ENCODE measurements at regions not wholly inside any gene's neighbourhood (a gene's known extent, or its start where the extent isn't known, plus 50 kb on each side); places are given as distances from the start of the nearest gene placed in this dataset.

DNA sequence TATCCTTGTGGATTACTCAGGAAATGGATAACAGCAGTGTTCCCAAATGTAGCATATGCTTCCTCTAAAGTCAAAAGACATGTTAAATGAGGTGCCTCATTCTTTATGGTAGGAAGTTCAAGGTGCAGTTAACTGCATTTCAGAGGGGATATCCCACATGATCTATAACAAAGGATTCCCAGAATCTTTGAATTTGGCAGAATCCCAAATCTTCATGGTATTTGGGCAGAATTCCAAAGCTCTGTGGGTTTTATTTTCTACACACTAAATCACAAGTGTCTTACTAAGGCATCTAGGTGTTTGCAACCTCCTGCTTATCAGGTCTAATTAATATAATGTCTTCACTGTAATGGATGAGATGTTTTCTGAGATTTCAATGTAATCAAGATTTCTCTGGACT, 364.3 kb upstream of the MAN1A1 start:
- no TSS peak for BruUV-seq (replicated peaks)
- Histone ChIP-seq H4K20me1 (ENCODE audit: insufficient read depth, low read length) (no peaks in the 10 kb centered on the region), H3K4me1 (ENCODE audit: insufficient read depth, low read length, poor library complexity, severe bottlenecking) (peaks cover 10% of the 10 kb centered on the region), H3K4me2 (ENCODE audit: low read length) (no peak overlapping the region), H3K9me3 (ENCODE audit: low read length) (no peaks in the 10 kb centered on the region), H3K27ac (ENCODE audit: low read depth, low read length, poor library complexity, severe bottlenecking) (no peak overlapping the region), H3K9me2 (ENCODE audit: insufficient read depth, low read length) (no peaks in the 10 kb centered on the region), H3K36me3 (ENCODE audit: insufficient read depth, low read length) (no peaks in the 10 kb centered on the region), H3K79me2 (ENCODE audit: insufficient read depth, low read depth, low read length) (no peaks in the 10 kb centered on the region), H2AFZ (ENCODE audit: low read length) (no peak overlapping the region), H3K4me3 (ENCODE audit: low read depth, low read length, poor library complexity, severe bottlenecking) (no peak overlapping the region)
- ChIA-PET CTCF (ENCODE audit: unreplicated experiment) (no interaction called here), POLR2A (no interaction called here)
- TF ChIP-seq, protein P1, sequence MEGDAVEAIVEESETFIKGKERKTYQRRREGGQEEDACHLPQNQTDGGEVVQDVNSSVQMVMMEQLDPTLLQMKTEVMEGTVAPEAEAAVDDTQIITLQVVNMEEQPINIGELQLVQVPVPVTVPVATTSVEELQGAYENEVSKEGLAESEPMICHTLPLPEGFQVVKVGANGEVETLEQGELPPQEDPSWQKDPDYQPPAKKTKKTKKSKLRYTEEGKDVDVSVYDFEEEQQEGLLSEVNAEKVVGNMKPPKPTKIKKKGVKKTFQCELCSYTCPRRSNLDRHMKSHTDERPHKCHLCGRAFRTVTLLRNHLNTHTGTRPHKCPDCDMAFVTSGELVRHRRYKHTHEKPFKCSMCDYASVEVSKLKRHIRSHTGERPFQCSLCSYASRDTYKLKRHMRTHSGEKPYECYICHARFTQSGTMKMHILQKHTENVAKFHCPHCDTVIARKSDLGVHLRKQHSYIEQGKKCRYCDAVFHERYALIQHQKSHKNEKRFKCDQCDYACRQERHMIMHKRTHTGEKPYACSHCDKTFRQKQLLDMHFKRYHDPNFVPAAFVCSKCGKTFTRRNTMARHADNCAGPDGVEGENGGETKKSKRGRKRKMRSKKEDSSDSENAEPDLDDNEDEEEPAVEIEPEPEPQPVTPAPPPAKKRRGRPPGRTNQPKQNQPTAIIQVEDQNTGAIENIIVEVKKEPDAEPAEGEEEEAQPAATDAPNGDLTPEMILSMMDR (conservative IDR thresholded peaks at IDR 0.05; ENCODE audit: low read length), result no peak
- TF ChIP-seq EZH2phosphoT487 (IDR thresholded peaks at IDR 0.05; ENCODE audit: borderline replicate concordance, low read depth, low read length), result no peak
- intact Hi-C loops (cut with micrococcal nuclease; ENCODE audit: unreplicated experiment), result no loop called here
- no peak for DNase-seq (ENCODE audit: low spot score)

- DNase-seq (ENCODE audit: low spot score), result no peak
- ChIA-PET CTCF (ENCODE audit: unreplicated experiment) (no interaction called here), POLR2A (no interaction called here)
- Histone ChIP-seq H3K9me3 (ENCODE audit: low read length) (no peaks in the 10 kb centered on the region), H3K4me1 (ENCODE audit: insufficient read depth, low read length, poor library complexity, severe bottlenecking) (no peaks in the 10 kb centered on the region), H2AFZ (ENCODE audit: low read length) (no peak overlapping the region), H3K36me3 (ENCODE audit: insufficient read depth, low read length) (no peaks in the 10 kb centered on the region), H3K27ac (ENCODE audit: low read depth, low read length, poor library complexity, severe bottlenecking) (no peak overlapping the region), H3K79me2 (ENCODE audit: insufficient read depth, low read depth, low read length) (no peaks in the 10 kb centered on the region), H3K4me3 (ENCODE audit: low read depth, low read length, poor library complexity, severe bottlenecking) (no peak overlapping the region), H3K9me2 (ENCODE audit: insufficient read depth, low read length) (peaks cover 5% of the 10 kb centered on the region; the same call in 1 of the 2 replicates), H3K4me2 (ENCODE audit: low read length) (no peak overlapping the region), H4K20me1 (ENCODE audit: insufficient read depth, low read length) (no peaks in the 10 kb centered on the region)
- TF ChIP-seq EZH2phosphoT487 (IDR thresholded peaks at IDR 0.05; ENCODE audit: borderline replicate concordance, low read depth, low read length), result no peak
- TF ChIP-seq, protein P1 (conservative IDR thresholded peaks at IDR 0.05; ENCODE audit: low read length), result no peak
- intact Hi-C loops (cut with micrococcal nuclease; ENCODE audit: unreplicated experiment), result no loop called here
- no TSS peak for BruUV-seq (replicated peaks)
Measured at GRCh38 chr6:119686644-119687043, 337.1 kb upstream of the MAN1A1 start.

GRCh38 chr6:119686240-119686639, 336.7 kb upstream of the MAN1A1 start:
- H3K9me2 ChIP-seq (ENCODE audit: insufficient read depth, low read length), result peaks cover 5% of the 10 kb centered on the region; the same call in 1 of the 2 replicates
- POLR2A ChIA-PET, result no interaction called here

More at GRCh38 chr6:119686240-119686639, 336.7 kb upstream of the MAN1A1 start:
- no peaks in the 10 kb centered on the region for H3K79me2 ChIP-seq (ENCODE audit: insufficient read depth, low read depth, low read length)
- no peak overlapping the region for H3K4me2 ChIP-seq (ENCODE audit: low read length)
- no peak overlapping the region for H3K4me3 ChIP-seq (ENCODE audit: low read depth, low read length, poor library complexity, severe bottlenecking)
- no TSS peak for BruUV-seq (replicated peaks)
- H3K4me1 ChIP-seq (ENCODE audit: insufficient read depth, low read length, poor library complexity, severe bottlenecking), result no peaks in the 10 kb centered on the region
- no peak for DNase-seq (ENCODE audit: low spot score)
- CTCF ChIA-PET (ENCODE audit: unreplicated experiment), result no interaction called here
- intact Hi-C loops (cut with micrococcal nuclease; ENCODE audit: unreplicated experiment), result no loop called here
- no peak overlapping the region for H3K27ac ChIP-seq (ENCODE audit: low read depth, low read length, poor library complexity, severe bottlenecking)
- H3K9me3 ChIP-seq (ENCODE audit: low read length), result no peaks in the 10 kb centered on the region
- no peak overlapping the region for H2AFZ ChIP-seq (ENCODE audit: low read length)
- no peaks in the 10 kb centered on the region for H4K20me1 ChIP-seq (ENCODE audit: insufficient read depth, low read length)
- no peaks in the 10 kb centered on the region for H3K36me3 ChIP-seq (ENCODE audit: insufficient read depth, low read length)
- TF ChIP-seq EZH2phosphoT487 (IDR thresholded peaks at IDR 0.05; ENCODE audit: borderline replicate concordance, low read depth, low read length), result no peak
- TF ChIP-seq, protein P1 (conservative IDR thresholded peaks at IDR 0.05; ENCODE audit: low read length), result no peak
